ENCODE measurements at regions not wholly inside any gene's neighbourhood (a gene's known extent, or its start where the extent isn't known, plus 50 kb on each side); places are given as distances from the start of the nearest gene placed in this dataset.
"Not testable (repeated sequence)": the region's sequence is repeated elsewhere in the genome, so short reads cannot be mapped to it uniquely, and the experiment has no call there.

- no peak for DNase-seq (ENCODE audit: low spot score)
These were observed 145.3 kb upstream of the SLC35G4 start for GRCh38 chr18:11464129-11464528.

GRCh38 chr18:11458447-11458846 is 150.9 kb upstream of the SLC35G4 start:
- DNase-seq (ENCODE audit: low spot score), result no peak

DNA sequence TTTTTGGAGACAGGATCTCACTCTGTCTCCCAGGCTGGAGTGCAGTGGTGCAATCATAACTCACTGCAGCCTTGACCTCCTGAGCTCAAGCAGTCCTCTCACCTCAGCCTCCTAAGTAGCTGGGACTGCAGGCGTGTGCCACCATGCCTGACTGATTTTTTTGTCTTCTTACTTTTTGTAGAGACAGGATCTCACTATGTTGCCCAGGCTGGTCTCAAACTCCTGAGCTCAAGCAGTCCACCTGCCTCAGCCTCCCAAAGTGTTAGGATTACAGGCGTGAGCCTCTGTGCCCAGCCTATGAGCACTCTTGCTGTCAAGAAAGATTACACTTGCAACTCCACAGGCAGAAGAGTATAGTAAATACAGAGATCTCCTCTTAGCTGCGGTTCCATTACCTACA is 151.5 kb upstream of the SLC35G4 start:
- not testable (repeated sequence) for DNase-seq (ENCODE audit: low spot score)

DNA sequence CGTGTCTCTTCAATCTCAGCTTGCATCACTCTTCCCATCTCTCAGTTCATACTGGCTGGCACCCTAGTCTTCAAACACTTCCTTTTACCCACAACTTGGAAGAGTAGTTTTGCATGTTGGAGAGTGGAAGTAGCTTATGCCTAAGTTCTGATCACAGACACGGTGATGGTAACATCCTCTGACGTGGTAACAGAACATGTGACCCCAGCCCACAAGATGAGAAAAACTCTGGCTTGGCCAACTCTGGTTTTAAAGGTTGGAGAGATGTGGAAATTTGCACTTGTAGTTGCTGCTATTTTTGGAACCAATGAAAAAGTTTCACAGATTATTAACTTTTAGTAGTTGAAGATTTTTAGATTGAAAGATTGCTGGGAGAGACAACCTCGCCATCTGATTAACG is 155.4 kb upstream of the SLC35G4 start:
- DNase-seq (ENCODE audit: low spot score), result no peak

DNA sequence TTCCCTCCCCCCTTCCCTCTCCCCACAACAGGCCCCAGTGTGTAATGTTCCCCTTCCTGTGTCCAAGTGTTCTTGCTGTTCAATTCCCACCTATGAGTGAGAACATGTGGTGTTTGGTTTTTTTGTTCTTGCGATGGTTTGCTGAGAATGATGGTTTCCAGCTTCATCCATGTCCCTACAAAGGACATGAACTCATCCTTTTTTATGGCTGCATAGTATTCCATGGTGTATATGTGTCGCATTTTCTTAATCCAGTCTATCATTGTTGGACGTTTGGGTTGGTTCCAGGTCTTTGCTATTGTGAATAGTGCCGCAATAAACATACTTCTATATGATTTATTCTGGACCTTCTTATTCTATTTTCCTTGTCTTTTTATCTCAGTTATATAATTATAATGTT is 165.2 kb upstream of the SLC35G4 start:
- not testable (repeated sequence) for DNase-seq (ENCODE audit: low spot score)

- DNase-seq (ENCODE audit: low spot score), result no peak
These were observed 172.3 kb upstream of the SLC35G4 start for GRCh38 chr18:11437046-11437445.

DNA sequence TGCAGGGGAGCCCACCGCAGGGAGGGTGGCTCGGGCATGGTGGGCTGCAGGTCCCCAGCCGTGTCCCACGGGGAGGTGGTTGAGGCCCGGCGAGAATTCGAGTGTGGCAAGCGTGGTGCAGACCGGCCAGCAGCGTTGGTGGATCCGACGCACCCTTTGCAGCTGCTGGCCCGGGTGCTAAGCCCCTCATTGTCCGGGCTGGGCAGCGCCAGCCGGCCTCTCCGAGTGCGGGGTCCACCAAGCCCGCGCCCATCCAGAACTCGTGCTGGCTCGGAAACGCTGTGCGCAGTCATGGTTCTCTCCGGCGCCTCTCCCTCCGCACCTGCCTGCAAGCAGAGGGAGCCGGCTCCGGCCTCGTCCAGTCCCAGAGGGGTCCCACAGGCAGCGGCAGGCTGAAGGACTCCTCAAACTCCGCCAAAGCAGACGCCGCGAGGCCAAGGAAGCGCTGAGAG is 177.0 kb upstream of the SLC35G4 start:
- no peak for DNase-seq (ENCODE audit: low spot score)

- no peak for DNase-seq (ENCODE audit: low spot score)
These were observed 179.5 kb upstream of the SLC35G4 start for GRCh38 chr18:11429876-11430275.

DNA sequence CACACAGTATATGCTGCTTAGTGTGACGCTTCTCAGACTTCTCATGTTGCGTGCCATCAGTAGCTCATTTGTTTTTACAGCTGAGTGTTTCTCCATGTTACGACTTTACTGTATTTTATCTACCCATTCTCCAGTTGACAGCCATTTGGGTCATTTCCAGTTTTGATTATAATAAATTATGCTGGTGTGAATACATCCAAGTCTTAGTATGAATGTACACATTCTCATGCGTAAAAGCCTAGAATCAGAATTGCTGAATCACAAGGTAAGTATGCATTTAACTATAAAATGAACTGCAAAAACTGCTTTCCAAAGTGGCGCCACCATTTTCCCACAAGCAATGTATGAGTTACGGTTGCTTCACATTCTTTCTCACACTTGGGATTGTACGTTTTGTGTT is 184.2 kb upstream of the SLC35G4 start:
- no peak for DNase-seq (ENCODE audit: low spot score)

DNA sequence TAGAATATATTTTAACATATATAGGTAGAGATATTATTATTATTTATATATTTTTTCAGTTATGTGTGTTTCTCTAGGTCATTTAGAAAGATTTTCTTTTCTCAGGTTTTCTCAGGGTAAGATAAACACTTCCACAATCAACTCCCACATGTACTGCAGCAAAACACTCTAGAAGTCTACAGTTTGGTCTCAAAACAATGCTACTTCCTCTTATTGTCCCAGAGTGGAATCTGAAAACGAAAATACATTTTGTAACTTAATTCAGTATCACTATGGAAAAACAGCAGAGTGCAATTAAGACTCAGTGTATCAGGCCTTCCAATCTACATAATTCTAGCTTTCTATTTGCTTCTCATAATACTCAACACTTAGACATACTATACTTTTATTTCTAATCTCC is 190.1 kb upstream of the SLC35G4 start:
- DNase-seq (ENCODE audit: low spot score), result no peak

DNA sequence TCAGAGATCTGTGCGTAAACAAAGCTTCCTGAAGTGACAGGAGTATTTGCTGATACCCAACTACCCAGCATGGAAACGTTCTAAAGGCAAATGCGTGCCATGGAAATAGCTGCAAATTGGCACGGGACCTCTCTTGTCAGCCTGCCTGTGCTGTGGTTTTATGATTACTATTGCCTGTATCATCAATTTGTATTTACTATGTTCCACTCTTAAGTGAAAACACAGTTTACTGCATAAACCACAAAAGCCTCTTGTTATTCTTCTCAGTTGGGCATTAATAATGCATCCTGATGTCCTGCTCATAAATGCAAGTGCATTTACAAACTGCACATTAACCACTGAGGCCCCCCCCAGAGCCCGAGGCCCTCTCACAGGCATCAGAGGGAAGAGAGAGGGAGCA is 196.6 kb upstream of the SLC35G4 start:
- no peak for DNase-seq (ENCODE audit: low spot score)

GRCh38 chr18:11411048-11411447 is 198.3 kb upstream of the SLC35G4 start:
- DNase-seq (ENCODE audit: low spot score), result no peak

GRCh38 chr18:11408555-11409065 is 200.8 kb upstream of the SLC35G4 start:
- DNase-seq (ENCODE audit: low spot score), result no peak

DNA sequence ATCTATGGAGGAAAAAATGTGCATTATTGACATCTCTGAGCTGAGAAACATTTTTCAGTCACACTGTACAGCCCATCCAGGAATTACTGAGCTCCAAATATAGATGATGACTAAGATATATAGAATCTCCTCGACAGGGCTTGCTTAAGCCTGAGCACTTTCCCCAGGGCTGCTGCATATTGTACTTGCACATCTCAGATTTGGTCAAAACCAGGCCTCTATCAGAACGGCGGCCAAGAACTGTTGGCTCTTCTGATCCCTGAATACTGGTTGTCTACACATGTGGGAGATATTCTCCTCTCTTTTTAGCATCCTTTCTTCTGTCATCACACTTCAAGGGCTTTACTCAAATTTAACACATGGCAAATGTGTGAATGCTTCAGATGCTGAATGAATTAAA is 201.5 kb upstream of the SLC35G4 start:
- DNase-seq (ENCODE audit: low spot score), result no peak

DNA sequence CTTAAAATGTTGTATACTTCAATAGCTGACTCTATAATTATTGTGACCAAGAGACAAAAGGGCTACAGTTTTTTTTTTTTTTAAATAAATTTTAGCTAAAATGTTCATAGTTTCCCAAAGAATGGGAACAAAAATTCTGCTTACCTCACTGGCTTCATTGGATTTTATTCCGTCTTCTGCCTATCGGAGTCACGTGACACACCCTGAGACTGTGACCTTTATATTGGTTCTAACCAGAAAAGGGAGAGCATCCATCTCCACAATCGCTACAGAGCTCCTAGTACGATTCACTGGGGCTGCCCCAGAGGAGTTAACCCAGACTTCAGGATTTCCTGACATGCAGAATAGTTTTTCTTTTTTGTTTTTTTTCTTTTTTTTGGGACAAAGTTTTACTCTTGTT is 203.6 kb upstream of the SLC35G4 start:
- DNase-seq (ENCODE audit: low spot score), result no peak

- DNase-seq (ENCODE audit: low spot score), result no peak
These were observed 208.7 kb upstream of the SLC35G4 start for GRCh38 chr18:11400703-11401102.

DNA sequence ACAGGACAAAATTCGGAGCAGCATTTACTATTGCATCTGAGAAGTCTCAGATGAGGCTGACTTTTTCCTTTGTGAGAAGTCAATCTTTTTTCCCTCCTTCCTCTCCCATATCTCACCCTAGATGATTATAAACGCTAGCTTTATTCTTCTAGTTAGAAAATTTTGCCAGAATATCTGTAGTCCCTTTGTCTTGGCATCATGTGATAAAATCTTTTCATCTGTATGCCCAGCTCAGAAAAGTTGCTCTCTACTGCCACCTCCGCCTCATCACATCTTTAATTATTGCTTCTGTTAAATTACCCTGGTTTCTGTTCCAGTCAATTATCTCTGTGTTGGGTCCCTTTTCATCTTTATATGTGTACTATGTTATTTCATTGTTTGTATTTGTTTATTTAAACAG is 210.8 kb upstream of the SLC35G4 start:
- DNase-seq (ENCODE audit: low spot score), result no peak

DNA sequence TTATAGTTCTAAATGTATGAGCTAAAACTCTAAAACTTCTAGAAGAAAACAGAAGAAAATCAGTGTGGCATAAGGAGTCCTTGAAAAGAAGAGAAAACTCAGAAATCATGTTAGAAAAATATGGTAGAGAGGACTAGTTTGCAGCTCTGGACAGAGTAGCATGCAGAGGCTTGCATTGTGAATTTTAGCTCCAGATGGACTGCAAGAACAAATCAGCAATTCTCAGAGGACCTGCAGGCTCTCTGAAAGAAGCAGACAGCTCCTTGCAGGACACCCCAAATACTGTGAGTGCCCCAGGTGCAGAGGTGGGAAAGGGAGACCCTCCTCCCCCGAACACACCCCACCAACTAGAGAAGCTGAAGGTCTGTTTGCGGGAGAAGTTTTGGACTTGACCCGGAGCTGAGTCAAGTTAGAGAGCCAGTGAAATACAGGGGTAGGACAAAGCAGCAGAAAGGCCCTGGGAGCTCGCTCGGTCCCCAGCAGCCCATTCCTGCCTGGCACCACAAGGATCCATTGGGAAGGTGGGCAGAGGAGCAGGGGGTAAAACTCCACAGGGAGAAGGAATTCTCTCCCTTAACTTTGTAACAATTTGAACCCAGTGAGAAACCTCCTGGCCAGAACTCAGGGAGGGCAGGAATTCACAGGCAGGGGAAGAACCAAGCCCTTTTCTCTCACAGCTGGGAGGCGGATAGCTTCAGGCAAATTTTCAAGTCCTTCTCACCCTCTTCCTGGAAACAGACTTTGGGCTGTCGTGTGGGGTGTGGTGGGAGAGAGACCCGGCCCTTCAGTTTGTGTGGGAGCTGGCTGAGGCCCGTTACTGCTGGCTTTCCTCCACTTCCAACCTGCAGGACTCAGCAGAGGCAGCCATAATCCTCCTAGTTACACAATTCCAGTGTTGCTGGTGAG is 216.2 kb upstream of the SLC35G4 start:
- no peak for DNase-seq (ENCODE audit: low spot score)

DNA sequence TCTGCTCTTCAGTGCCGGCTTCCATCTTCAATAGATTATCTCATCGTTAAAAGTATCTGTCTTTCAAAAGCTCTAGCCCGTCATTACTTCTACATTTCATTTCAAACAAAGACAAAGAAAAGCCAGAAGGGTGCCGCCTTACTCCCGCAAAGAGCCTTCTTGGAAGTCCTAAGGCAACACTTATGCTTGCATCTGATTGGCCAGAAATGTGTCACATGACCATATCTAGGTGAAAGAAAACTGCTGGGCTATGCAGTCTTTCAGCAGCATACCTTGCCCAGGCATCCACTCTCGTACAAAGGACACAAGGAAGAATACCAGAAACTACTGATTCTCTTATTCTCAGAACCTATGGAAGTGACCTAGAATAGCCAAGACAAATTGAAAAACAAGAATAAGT is 217.1 kb upstream of the SLC35G4 start:
- no peak for DNase-seq (ENCODE audit: low spot score)

DNA sequence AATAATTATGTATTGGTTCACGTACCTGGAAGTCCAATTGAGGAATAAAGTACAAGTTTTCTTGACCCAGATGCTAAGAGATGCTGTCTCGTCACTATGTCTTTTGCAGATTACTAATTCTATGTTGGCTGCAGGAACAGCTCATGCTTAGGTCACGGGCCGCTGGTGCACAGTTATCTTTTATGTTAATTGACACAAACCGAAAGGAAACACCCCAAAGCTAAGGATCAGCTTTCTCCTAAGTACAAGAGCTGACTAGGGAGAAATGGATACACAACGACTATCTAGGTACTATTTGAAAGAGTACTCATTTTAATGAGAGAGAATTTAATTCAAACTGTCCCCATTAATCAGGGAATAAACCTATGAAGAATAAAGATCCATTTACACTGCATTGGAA is 217.7 kb upstream of the SLC35G4 start:
- no peak for DNase-seq (ENCODE audit: low spot score)

GRCh38 chr18:11388755-11389680 is 220.4 kb upstream of the SLC35G4 start:
- no peak for DNase-seq (ENCODE audit: low spot score)

GRCh38 chr18:11387880-11388279 is 221.5 kb upstream of the SLC35G4 start:
- no peak for DNase-seq (ENCODE audit: low spot score)

DNA sequence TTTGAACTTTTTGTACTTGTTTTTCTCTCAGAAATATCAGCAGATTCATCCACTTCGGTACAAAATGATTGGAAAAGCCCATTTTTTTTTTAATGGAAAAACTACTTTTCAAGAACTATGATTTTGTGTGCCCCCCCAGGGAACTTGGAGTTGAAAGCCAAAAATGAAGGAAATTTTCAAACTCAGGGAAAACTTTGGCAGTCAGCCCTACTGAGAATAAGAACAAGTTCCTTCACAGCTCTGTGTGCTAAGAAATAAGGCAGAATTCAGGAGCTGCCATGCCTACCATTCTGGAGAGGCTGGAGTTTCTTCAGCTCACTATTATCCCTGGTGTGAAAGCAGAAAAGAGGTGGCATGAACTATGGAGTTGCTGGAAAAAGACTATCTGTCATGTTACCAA is 226.0 kb upstream of the SLC35G4 start:
- no peak for DNase-seq (ENCODE audit: low spot score)

Measured in germinal center (tissue), 1 donor.